ENCODE measurements at regions not wholly inside any gene's neighbourhood (a gene's known extent, or its start where the extent isn't known, plus 50 kb on each side); places are given as distances from the start of the nearest gene placed in this dataset.

DNA sequence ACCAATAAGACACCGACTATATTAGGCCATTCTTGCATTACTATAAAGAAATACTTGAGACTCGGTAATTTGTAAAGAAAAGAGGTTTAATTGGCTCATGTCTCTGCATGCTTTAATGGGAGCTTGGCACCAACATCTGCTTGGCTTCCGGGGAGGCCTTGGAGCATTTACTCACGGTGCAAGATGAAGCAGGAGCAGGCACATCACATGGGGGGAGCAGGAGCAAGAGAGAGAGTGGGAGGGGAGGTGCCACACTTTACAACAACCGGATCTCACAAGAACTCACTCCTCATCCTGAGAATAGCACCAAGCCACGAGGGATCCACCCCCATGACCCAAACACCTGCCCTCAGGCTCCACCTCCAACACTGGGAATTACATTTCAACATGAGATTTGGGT is 224.8 kb downstream of the KLF5 start:
- no peak for ATAC-seq
- TF ChIP-seq ZC3H10 (CRISPR knock-in tag; IDR thresholded peaks at IDR 0.05) (no peak), CSDC2 (CRISPR knock-in tag; IDR thresholded peaks at IDR 0.05) (no peak), ESRRG (CRISPR knock-in tag; IDR thresholded peaks at IDR 0.05) (no peak), ISL1 (CRISPR knock-in tag; IDR thresholded peaks at IDR 0.05) (no peak), CREB5 (CRISPR knock-in tag; IDR thresholded peaks at IDR 0.05; ENCODE audit: low read depth) (no peak), PPARA (CRISPR knock-in tag; IDR thresholded peaks at IDR 0.05; ENCODE audit: borderline replicate concordance) (no peak), ZFP3 (CRISPR knock-in tag; IDR thresholded peaks at IDR 0.05) (no peak), ZFP30 (CRISPR knock-in tag; IDR thresholded peaks at IDR 0.05) (no peak), ZNF8 (CRISPR knock-in tag; IDR thresholded peaks at IDR 0.05) (no peak), ZNF70 (CRISPR knock-in tag; IDR thresholded peaks at IDR 0.05) (no peak), SNAI2 (CRISPR knock-in tag; IDR thresholded peaks at IDR 0.05) (no peak), BACH2 (CRISPR knock-in tag; IDR thresholded peaks at IDR 0.05; ENCODE audit: borderline replicate concordance) (no peak)

- no peak for ATAC-seq
- TF ChIP-seq BACH2 (CRISPR knock-in tag; IDR thresholded peaks at IDR 0.05; ENCODE audit: borderline replicate concordance): no peak
- no peak for TF ChIP-seq GLIS3 (CRISPR knock-in tag; IDR thresholded peaks at IDR 0.05)
- no peak for TF ChIP-seq ZC3H10 (CRISPR knock-in tag; IDR thresholded peaks at IDR 0.05)
- TF ChIP-seq TCF4 (CRISPR knock-in tag; IDR thresholded peaks at IDR 0.05; ENCODE audit: borderline replicate concordance): no peak
- no peak for TF ChIP-seq SNAI2 (CRISPR knock-in tag; IDR thresholded peaks at IDR 0.05)
- no peak for TF ChIP-seq TOX (CRISPR knock-in tag; IDR thresholded peaks at IDR 0.05; ENCODE audit: borderline replicate concordance)
- TF ChIP-seq ZNF565 (CRISPR knock-in tag; conservative IDR thresholded peaks at IDR 0.05; ENCODE audit: low read depth): no peak
- TF ChIP-seq, protein P1, sequence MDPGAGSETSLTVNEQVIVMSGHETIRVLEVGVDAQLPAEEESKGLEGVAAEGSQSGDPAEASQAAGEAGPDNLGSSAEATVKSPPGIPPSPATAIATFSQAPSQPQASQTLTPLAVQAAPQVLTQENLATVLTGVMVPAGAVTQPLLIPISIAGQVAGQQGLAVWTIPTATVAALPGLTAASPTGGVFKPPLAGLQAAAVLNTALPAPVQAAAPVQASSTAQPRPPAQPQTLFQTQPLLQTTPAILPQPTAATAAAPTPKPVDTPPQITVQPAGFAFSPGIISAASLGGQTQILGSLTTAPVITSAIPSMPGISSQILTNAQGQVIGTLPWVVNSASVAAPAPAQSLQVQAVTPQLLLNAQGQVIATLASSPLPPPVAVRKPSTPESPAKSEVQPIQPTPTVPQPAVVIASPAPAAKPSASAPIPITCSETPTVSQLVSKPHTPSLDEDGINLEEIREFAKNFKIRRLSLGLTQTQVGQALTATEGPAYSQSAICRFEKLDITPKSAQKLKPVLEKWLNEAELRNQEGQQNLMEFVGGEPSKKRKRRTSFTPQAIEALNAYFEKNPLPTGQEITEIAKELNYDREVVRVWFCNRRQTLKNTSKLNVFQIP (CRISPR knock-in tag; IDR thresholded peaks at IDR 0.05; ENCODE audit: borderline replicate concordance, low read depth): no peak
- TF ChIP-seq CREB5 (CRISPR knock-in tag; IDR thresholded peaks at IDR 0.05; ENCODE audit: low read depth): no peak
- no peak for TF ChIP-seq ZNF70 (CRISPR knock-in tag; IDR thresholded peaks at IDR 0.05)
- no peak for TF ChIP-seq ZFP3 (CRISPR knock-in tag; IDR thresholded peaks at IDR 0.05)
- TF ChIP-seq, protein P2, sequence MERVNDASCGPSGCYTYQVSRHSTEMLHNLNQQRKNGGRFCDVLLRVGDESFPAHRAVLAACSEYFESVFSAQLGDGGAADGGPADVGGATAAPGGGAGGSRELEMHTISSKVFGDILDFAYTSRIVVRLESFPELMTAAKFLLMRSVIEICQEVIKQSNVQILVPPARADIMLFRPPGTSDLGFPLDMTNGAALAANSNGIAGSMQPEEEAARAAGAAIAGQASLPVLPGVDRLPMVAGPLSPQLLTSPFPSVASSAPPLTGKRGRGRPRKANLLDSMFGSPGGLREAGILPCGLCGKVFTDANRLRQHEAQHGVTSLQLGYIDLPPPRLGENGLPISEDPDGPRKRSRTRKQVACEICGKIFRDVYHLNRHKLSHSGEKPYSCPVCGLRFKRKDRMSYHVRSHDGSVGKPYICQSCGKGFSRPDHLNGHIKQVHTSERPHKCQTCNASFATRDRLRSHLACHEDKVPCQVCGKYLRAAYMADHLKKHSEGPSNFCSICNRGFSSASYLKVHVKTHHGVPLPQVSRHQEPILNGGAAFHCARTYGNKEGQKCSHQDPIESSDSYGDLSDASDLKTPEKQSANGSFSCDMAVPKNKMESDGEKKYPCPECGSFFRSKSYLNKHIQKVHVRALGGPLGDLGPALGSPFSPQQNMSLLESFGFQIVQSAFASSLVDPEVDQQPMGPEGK (CRISPR knock-in tag; IDR thresholded peaks at IDR 0.05; ENCODE audit: borderline replicate concordance): no peak
- TF ChIP-seq TSHZ2 (CRISPR knock-in tag; IDR thresholded peaks at IDR 0.05): no peak
- no peak for TF ChIP-seq PPARA (CRISPR knock-in tag; IDR thresholded peaks at IDR 0.05; ENCODE audit: borderline replicate concordance)
- TF ChIP-seq OSR1 (CRISPR knock-in tag; IDR thresholded peaks at IDR 0.05): no peak
- no peak for TF ChIP-seq ZNF8 (CRISPR knock-in tag; IDR thresholded peaks at IDR 0.05)
- no peak for TF ChIP-seq CSDC2 (CRISPR knock-in tag; IDR thresholded peaks at IDR 0.05)
- no peak for TF ChIP-seq ZFP30 (CRISPR knock-in tag; IDR thresholded peaks at IDR 0.05)
Observed at GRCh38 chr13:73281746-73282145, 222.9 kb downstream of the KLF5 start.

DNA sequence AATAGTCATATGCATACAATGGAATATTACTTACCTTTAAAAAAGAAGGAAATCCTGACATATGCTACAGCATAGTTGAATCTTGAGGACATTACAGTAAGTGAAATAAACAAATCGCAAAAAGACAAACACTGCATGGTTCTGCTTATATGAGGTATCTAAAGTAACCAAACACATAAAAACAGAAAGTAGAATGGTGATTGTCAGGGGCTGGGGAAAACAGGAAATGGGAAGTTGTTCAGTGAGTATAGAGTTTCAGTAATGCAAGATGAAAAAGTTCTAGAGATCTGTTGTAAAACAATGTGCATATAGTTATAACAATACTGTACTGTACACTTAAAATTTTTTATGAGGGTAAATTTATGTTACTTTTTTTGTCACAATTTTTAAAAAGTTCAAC is 219.4 kb downstream of the KLF5 start:
- no peak for TF ChIP-seq TOX (CRISPR knock-in tag; IDR thresholded peaks at IDR 0.05; ENCODE audit: borderline replicate concordance)
- ATAC-seq: no peak
